ENCODE measurements at regions not wholly inside any gene's neighbourhood (a gene's known extent, or its start where the extent isn't known, plus 50 kb on each side); places are given as distances from the start of the nearest gene placed in this dataset.
A peak's percentile ranks its signal among the peaks of the same experiment; 100 is the strongest.
"Not testable (repeated sequence)": the region's sequence is repeated elsewhere in the genome, so short reads cannot be mapped to it uniquely, and the experiment has no call there.

DNA sequence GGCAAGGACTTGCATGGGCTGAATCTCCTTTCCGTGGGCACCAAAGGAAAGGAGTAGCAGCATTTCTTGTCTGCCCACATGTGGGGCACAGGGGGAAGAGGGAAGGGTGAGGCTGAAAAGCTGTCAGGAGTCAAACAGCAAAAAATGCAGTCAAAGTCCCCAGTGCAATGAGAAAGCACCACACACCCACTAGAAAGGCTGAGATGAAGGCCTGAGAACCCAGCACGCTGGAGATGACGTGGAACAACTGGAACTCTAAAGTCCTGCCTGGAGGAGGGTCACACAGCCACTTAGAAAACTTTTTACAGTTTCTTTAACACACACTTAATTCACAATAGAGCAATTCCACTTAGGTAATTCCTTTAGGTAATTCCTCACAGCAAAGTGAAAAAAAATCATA lies 94.6 kb upstream of the IGFBPL1 start:
- no peaks in the 10 kb centered on the region for H3K9me3 Mint-ChIP-seq (ENCODE audit: unreplicated experiment)
- peaks cover 5% of the 10 kb centered on the region for H3K36me3 Mint-ChIP-seq (ENCODE audit: insufficient read depth, unreplicated experiment)
- H3K4me3 Mint-ChIP-seq (ENCODE audit: unreplicated experiment): no peak overlapping the region
- TF ChIP-seq, protein P1, sequence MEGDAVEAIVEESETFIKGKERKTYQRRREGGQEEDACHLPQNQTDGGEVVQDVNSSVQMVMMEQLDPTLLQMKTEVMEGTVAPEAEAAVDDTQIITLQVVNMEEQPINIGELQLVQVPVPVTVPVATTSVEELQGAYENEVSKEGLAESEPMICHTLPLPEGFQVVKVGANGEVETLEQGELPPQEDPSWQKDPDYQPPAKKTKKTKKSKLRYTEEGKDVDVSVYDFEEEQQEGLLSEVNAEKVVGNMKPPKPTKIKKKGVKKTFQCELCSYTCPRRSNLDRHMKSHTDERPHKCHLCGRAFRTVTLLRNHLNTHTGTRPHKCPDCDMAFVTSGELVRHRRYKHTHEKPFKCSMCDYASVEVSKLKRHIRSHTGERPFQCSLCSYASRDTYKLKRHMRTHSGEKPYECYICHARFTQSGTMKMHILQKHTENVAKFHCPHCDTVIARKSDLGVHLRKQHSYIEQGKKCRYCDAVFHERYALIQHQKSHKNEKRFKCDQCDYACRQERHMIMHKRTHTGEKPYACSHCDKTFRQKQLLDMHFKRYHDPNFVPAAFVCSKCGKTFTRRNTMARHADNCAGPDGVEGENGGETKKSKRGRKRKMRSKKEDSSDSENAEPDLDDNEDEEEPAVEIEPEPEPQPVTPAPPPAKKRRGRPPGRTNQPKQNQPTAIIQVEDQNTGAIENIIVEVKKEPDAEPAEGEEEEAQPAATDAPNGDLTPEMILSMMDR (IDR thresholded peaks at IDR 0.05; ENCODE audit: unreplicated experiment): no peak
- H3K27me3 Mint-ChIP-seq (ENCODE audit: insufficient read depth, unreplicated experiment): no peaks in the 10 kb centered on the region
- H3K27ac Mint-ChIP-seq (ENCODE audit: low read depth, unreplicated experiment): no peak overlapping the region
- peaks cover 14% of the 10 kb centered on the region for H3K4me1 Mint-ChIP-seq (ENCODE audit: insufficient read depth, unreplicated experiment)
- intact Hi-C loops (cut with micrococcal nuclease): no loop called here
- DNase-seq (ENCODE audit: unreplicated experiment): no peak
- no TSS peak for BruUV-seq (replicated peaks)
- ChIA-PET POLR2A (no interaction called here), CTCF (no interaction called here)

DNA sequence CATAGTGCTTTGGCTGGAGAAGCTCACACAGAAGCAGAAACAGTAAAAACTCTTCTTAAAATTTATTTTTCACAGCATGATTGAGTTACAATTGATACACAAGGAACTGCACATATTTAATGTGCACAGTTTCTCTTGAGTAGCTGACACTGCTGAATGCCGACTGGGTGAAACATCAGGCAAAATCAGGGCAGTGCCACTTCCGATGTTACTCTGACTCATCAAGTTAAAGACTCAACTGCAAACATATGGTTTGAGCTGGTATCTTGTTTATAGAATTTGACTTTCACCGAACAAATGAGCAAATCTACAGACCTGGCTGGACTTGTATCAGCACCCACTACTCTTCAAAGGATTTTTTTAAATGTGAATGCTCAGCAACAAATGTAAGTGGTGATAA lies 92.0 kb upstream of the IGFBPL1 start:
- Mint-ChIP-seq H3K4me3 (ENCODE audit: unreplicated experiment) (peak overlapping the region; percentile 21), H3K27ac (ENCODE audit: low read depth, unreplicated experiment) (peak overlapping the region; percentile 87), H3K4me1 (ENCODE audit: insufficient read depth, unreplicated experiment) (peaks cover 14% of the 10 kb centered on the region)
- H3K9me3 Mint-ChIP-seq (ENCODE audit: unreplicated experiment); H3K36me3 Mint-ChIP-seq (ENCODE audit: insufficient read depth, unreplicated experiment); intact Hi-C loops (cut with micrococcal nuclease); CTCF ChIA-PET; H3K27me3 Mint-ChIP-seq (ENCODE audit: insufficient read depth, unreplicated experiment); BruUV-seq (replicated peaks): not testable (repeated sequence)
- peak; percentile 72 for DNase-seq (ENCODE audit: unreplicated experiment)
- POLR2A ChIA-PET: interaction anchor here (1.2 to 2.7 kb wide), 4 partner anchors 14 to 123 kb away, joined by 3 to 17 read pairs (median 8); partner anchors contain the start of genes ALDH1B1 and ANKRD18A

DNA sequence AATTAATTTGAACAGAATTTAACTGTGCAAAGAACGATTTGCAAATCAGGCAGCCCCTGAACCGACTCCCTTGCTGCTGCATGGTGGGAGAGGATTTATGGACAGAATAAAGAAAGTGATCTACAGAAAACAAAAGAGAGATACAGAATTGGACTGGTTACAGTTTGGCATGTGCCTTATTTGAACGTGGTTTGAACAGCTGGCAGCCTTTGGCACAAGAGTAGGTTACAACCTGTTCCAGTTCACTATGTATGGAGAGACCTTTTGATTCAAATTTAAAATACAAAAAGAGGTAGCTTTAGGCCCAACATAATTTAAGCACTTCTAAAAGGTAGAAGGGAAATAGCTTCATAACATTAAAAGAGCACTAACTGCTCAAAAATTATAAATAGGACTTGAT lies 90.8 kb upstream of the IGFBPL1 start:
- peaks cover 14% of the 10 kb centered on the region for H3K4me1 Mint-ChIP-seq (ENCODE audit: insufficient read depth, unreplicated experiment)
- POLR2A ChIA-PET: interaction anchor here (0.8 to 2.7 kb wide), 3 partner anchors 13 to 105 kb away, joined by 3 to 17 read pairs (median 11); partner anchors contain the start of gene ANKRD18A
- H3K36me3 Mint-ChIP-seq (ENCODE audit: insufficient read depth, unreplicated experiment); H3K27ac Mint-ChIP-seq (ENCODE audit: low read depth, unreplicated experiment); intact Hi-C loops (cut with micrococcal nuclease); H3K27me3 Mint-ChIP-seq (ENCODE audit: insufficient read depth, unreplicated experiment); H3K9me3 Mint-ChIP-seq (ENCODE audit: unreplicated experiment); H3K4me3 Mint-ChIP-seq (ENCODE audit: unreplicated experiment); CTCF ChIA-PET; BruUV-seq (replicated peaks); DNase-seq (ENCODE audit: unreplicated experiment): not testable (repeated sequence)

DNA sequence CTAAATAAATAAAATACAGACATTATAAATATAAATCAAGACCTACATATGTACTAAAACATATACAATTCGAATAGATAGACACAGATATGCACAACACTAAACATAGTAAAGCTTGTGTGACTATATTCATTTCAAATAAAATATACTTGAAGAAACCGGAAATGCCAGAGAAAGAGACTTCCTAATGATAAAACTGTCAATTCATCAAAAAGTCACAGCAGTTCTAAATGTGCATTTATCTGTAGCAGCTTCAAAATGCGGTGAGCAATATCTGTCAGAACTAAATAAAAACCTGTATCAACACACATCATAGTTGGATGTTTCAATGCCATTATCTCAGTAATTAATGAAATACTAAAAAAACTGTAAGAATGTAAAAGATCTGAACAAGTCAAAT lies 86.1 kb upstream of the IGFBPL1 start:
- DNase-seq (ENCODE audit: unreplicated experiment); POLR2A ChIA-PET; H3K4me1 Mint-ChIP-seq (ENCODE audit: insufficient read depth, unreplicated experiment); H3K9me3 Mint-ChIP-seq (ENCODE audit: unreplicated experiment); intact Hi-C loops (cut with micrococcal nuclease); H3K36me3 Mint-ChIP-seq (ENCODE audit: insufficient read depth, unreplicated experiment); H3K4me3 Mint-ChIP-seq (ENCODE audit: unreplicated experiment); H3K27me3 Mint-ChIP-seq (ENCODE audit: insufficient read depth, unreplicated experiment); H3K27ac Mint-ChIP-seq (ENCODE audit: low read depth, unreplicated experiment); BruUV-seq (replicated peaks); CTCF ChIA-PET: not testable (repeated sequence)

DNA sequence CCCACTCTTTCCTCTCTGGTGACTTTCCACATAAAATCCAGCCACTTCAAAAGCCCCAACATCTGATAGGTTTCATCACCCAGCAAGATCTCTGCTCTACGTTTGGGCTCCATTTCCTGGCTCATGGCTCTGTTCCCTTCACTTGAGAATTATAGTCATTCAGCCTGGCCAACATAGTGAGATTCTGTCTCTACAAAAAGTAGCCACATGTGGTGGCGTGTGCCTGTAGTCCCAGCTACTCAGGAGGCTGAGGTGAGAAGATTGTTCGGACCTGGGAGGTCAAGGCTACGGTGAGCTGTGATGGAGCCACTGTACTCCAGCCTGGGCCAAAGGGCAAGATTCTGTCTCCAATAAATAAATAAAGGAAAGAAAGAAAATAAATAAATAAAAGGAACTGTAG lies 83.3 kb upstream of the IGFBPL1 start:
- no peaks in the 10 kb centered on the region for H3K27me3 Mint-ChIP-seq (ENCODE audit: insufficient read depth, unreplicated experiment)
- H3K27ac Mint-ChIP-seq (ENCODE audit: low read depth, unreplicated experiment): no peak overlapping the region
- no TSS peak for BruUV-seq (replicated peaks)
- H3K4me3 Mint-ChIP-seq (ENCODE audit: unreplicated experiment): no peak overlapping the region
- H3K4me1 Mint-ChIP-seq (ENCODE audit: insufficient read depth, unreplicated experiment): no peaks in the 10 kb centered on the region
- H3K36me3 Mint-ChIP-seq (ENCODE audit: insufficient read depth, unreplicated experiment): no peaks in the 10 kb centered on the region
- ChIA-PET POLR2A (no interaction called here), CTCF (no interaction called here)
- TF ChIP-seq, protein P1 (IDR thresholded peaks at IDR 0.05; ENCODE audit: unreplicated experiment): no peak
- DNase-seq (ENCODE audit: unreplicated experiment): no peak
- H3K9me3 Mint-ChIP-seq (ENCODE audit: unreplicated experiment): no peaks in the 10 kb centered on the region
- intact Hi-C loops (cut with micrococcal nuclease): no loop called here

DNA sequence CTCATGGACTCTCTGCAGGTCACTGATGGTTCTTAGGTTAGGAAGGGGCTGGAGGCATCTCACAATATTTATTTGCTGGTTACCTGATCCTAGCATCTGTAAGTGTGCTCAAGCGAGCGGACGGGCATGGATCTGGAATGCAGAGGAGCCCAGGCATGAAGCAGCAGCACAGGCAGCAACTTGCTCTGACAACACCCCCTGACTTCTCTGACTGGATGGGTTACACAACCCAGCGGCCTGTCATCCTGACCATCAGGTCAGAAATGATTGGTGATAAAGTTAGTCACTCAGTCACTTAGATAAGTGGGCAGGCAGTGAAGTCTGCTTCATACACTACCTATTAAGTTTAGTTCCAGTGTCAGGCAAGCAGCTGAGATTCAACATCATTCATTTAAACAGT lies 75.9 kb upstream of the IGFBPL1 start:
- intact Hi-C loops (cut with micrococcal nuclease); H3K9me3 Mint-ChIP-seq (ENCODE audit: unreplicated experiment); H3K36me3 Mint-ChIP-seq (ENCODE audit: insufficient read depth, unreplicated experiment); H3K4me3 Mint-ChIP-seq (ENCODE audit: unreplicated experiment); H3K27ac Mint-ChIP-seq (ENCODE audit: low read depth, unreplicated experiment); H3K27me3 Mint-ChIP-seq (ENCODE audit: insufficient read depth, unreplicated experiment); BruUV-seq (replicated peaks); H3K4me1 Mint-ChIP-seq (ENCODE audit: insufficient read depth, unreplicated experiment): not testable (repeated sequence)
- CTCF ChIA-PET: interaction anchor here (0.7 to 1.3 kb wide), 3 partner anchors 42 to 92 kb away, joined by 3 to 5 read pairs (median 3); no protein-coding TSS in a partner anchor
- peak; percentile 81 for DNase-seq (ENCODE audit: unreplicated experiment)
- POLR2A ChIA-PET: interaction anchor here (0.6 to 1.9 kb wide), 4 partner anchors 15 to 71 kb away, joined by 3 to 11 read pairs (median 4); no protein-coding TSS in a partner anchor

DNA sequence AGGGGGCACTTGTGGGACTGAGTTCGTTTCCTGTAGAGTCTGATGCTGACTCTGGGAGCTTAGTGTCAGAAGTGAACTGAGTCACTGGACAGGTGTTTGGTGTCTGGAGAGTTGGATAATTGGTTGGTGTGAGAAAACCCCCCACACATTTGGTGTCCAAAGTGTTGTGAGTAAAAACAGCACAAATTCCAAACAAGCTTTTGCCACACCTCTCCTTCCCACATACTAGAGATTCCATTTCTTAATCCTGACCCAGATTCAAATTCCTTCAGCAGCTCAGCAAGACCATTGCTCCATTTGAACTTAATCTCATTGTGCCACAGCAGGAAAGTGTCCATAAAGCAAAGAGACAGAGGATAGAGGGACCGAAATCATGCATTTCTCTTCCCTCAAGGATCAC lies 74.3 kb upstream of the IGFBPL1 start:
- H3K4me1 Mint-ChIP-seq (ENCODE audit: insufficient read depth, unreplicated experiment); H3K4me3 Mint-ChIP-seq (ENCODE audit: unreplicated experiment); BruUV-seq (replicated peaks); CTCF ChIA-PET; H3K27me3 Mint-ChIP-seq (ENCODE audit: insufficient read depth, unreplicated experiment); H3K27ac Mint-ChIP-seq (ENCODE audit: low read depth, unreplicated experiment); intact Hi-C loops (cut with micrococcal nuclease); H3K36me3 Mint-ChIP-seq (ENCODE audit: insufficient read depth, unreplicated experiment); POLR2A ChIA-PET; H3K9me3 Mint-ChIP-seq (ENCODE audit: unreplicated experiment); DNase-seq (ENCODE audit: unreplicated experiment): not testable (repeated sequence)
